SW480 (cell line): ENCODE measurements at regions not wholly inside any gene's neighbourhood (a gene's known extent, or its start where the extent isn't known, plus 50 kb on each side); places are given as distances from the start of the nearest gene placed in this dataset.
"Not testable (repeated sequence)": the region's sequence is repeated elsewhere in the genome, so short reads cannot be mapped to it uniquely, and the experiment has no call there.

Source experiments
- DNase-seq: peaks from one replicate; pipeline ENCODE4 v3.0.0-alpha.2; 2016; ENCODE audit warnings: low spot score

DNA sequence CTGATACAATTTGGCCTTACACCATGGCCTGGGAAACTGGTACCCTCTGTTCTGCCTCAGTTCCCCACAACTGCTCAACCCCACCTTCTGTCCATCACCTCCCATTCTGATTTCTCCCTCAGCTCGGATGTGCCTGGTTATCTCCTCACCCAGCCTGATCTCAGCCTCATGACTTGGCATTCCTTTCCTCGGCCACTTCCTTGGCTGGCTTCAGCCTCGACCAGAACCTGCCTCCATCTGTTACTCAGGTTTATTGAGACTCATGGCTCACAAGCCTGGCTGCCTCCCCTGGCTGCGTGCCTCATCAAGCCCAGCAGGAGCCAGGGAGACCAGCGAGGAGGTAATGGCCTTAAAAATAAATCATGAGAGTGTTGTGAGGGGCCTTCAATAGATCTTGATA is 356.2 kb upstream of the SPRED2 start:
- DNase-seq: no peak

DNA sequence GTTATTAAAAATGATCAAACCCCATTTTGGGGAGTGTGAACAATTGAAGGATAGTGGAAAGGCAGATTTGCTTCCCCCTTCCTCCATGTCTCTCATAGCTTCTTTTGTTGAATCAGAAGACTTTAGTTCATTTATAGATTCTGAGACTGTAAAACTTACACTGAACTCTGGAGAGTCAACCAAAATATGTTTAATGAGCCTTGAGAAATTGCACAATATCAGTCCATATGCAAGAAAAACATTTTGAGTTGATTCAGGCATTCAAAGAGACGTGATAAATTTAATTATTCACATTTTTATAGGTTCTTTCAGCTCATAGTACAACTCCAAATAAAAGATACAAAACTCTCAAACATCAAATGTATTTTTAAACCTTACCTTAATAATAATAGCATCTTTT is 354.4 kb upstream of the SPRED2 start:
- no peak for DNase-seq

DNA sequence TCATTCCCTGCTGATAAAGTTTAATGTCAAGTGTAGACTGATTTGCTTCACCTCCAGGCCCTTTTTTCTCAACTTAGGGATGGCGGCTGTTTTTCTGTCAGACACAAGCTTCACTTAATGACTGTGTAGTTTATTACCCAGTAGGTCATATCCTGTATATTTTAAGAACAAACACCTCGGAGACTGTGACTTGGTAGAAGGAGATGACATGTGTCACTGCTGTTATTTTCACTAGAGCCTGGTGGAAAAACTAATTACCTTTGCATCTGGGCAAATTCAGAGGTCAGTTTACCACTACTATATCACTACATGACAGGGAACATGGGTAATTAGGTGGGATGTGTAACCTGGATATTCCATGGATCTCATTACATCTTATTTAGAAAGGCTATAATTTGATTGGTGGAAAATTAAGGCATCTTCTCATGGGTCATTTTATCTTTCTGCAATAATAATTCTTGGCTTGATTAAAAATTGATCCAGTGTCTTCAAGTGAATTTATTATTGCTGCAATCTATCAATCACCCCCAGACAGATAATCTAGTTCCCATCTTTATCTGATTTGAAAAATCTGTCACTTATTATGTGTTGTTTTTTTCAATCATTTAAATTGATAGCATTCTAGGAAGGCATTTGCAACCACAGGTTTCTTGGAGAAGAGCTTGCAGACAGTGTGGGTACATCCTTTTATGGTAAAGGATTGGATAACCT is 353.8 kb upstream of the SPRED2 start:
- DNase-seq: no peak

DNA sequence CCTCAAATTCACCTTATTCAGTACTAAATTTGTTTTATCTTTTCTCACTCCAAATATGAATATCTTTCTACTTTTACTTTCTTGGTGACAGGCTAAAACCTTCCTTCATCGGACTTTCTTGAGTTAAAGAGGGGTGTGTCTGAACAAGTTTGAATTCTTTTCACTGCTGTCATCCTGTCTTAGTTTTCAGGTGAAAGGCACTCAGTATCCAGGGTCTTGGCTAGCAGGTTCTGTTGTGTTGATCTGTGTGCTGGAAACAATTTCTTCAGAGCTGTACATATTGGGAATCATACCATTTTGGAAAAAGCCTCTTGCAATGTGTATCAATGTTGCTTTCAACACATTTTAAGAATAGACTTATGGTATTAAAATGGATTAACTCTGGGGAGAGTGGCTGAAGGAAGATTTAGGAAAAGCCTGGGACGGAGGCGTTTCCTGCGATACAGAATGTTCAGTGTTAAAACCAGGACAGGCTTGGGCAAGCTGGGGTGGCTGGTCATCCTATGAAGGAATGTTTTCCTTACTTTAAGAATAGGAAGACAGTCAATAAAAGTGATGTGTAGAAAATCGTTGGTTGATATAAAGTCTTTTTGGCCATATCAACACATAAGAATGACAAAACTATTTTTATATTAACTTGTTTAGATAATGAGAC is 350.7 kb upstream of the SPRED2 start:
- no peak for DNase-seq

DNA sequence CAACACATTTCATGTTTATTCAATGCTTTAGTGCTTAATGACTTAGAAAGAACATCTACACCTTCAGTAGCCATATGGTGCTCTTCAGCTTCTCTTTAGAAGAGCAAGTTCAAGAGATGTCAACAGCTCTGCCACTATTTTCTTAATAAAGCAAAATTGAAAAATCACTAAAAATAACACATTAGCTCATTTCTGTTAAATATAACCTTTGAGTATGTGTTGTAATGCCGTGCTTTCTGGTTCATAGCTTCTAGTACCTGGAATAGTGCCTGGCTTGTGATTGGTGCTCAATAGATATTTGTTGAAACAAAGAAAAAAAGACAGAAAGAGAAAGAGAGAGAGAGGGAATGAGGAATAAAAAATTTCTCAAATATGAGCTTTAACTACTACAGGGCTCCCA is 349.8 kb upstream of the SPRED2 start:
- no peak for DNase-seq

DNA sequence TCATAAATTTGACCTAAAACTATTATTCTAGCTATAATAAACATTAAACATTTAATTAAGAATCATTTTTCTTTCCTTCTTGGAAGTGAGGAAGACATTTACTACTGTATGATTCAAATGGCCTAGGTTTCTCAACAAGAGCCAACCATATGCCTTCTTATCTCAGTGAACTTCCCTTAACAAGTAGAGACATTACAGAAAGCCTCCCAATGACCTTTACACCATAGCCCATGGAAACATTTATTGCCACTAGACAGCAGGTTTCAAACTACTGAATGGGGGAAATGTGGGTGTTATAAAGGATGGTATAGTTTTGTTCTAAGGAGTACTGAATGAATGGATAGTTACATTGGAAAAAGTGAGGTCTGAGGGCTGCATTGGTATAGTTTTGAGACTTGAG is 349.4 kb upstream of the SPRED2 start:
- no peak for DNase-seq

DNA sequence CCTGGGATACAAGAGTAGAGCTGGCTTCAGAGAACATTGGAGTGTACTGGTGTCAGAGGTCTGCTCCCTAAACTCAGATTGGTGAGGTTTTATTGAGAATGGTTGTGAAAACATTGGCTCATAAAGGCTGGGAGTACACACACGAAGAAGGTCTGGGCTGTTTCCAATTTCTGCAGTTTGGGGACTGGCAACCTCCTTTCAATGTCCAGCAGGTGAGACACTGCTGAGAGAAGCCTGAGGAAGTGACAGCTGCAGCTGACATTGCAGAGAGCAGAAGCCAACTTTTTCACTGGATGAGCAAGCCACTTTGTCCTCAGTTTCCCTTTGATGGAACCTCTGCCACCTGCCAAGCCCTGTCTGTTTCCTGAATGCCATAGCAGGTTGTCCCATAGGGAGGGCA is 346.6 kb upstream of the SPRED2 start:
- DNase-seq: no peak

DNA sequence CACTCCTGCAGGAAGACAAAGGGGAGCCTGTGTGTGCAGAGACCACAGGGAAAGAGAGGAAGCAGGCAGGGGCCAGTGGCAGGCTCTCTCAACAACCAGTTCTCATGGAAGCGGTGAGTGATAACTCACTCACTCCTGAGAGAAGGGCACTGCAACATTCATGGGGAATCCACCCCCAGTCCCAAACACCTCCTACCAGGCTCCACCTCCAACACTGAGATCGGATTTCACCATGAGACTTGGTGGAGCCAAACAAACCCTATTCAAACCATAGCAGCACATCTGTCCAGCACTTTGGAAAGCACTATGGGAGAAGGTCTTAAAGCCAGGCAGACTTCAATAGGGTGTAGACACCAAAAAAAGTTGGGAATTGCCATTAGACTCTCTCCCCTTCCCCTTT is 345.7 kb upstream of the SPRED2 start:
- DNase-seq: no peak

DNA sequence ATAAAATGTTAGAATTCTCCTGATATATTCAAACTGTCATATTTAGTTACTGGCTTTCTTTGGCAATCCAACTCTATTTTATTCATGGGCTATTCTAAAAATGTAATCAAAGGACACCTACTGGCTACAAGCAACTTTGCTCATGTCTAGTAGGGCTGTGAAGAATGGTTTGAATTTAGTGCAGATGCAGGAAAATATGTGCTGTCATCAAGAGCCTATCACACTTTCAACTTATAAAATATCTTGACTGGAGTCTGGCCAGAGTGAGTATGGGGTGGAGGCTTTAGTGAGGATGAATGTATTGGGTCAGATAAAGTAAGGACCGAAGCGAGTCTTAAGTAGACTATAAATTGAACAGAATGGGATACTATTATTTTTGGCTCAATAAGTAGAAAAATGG is 343.4 kb upstream of the SPRED2 start:
- no peak for DNase-seq

DNA sequence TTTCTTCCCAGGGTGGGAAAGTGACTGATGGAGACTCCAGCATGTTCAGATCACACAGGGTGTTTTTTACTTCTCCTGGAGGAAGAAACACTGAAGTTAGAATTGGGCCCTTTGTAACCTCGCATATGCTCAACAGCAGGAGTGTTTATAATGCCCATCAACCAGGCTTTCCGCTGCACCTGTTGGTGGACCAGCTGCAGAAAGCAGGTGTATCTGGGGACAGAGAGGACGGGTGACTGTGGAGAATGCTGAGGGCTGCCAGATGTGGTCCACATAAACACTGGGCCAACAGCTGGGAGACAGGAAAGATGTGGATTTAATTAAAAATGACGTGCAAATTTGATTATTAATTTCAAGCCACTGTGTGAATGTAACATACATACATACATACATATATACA is 335.5 kb upstream of the SPRED2 start:
- no peak for DNase-seq

DNA sequence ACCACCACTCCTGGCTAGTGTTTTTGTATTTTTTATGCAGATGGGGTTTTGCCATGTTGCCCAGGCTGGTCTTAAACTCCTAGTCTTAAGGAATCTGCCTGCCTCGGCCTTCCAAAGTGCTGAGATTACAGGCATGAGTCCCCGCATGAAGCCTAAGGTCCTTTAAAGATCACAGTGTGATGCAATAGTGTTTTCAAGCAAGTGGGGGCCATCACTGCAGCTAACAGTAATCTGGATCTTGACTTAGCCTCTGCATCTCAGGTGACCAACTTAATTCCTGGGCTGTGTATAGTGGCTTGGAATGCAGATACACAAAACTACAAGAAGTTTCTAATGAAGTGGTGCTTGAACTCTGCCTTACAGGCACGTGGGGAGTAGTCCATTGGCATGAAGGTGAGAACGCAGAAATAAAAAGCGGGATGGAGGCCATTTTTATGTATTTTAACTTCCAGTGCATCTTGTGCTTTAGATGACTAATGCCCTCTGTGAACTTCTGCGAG is 334.4 kb upstream of the SPRED2 start:
- no peak for DNase-seq

DNA sequence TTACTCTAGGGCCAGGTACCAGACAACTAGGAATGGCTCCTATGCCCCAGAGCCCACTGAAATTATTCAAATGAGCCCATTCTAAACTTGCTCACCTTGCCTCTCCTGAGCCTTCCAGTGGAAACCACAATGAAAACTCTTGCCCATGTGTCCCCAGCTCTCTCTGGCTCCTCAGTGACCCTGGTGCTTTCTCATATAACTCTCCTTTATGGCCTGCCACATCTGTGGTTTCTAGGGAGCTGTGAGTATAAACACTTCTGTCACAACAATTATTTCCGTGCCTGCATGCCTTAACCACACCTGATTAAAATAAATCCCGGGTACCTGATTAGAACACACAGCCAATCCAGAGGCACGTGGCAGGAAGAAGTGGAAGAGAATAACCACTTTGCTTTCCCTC is 333.0 kb upstream of the SPRED2 start:
- peak; percentile 34 for DNase-seq

DNA sequence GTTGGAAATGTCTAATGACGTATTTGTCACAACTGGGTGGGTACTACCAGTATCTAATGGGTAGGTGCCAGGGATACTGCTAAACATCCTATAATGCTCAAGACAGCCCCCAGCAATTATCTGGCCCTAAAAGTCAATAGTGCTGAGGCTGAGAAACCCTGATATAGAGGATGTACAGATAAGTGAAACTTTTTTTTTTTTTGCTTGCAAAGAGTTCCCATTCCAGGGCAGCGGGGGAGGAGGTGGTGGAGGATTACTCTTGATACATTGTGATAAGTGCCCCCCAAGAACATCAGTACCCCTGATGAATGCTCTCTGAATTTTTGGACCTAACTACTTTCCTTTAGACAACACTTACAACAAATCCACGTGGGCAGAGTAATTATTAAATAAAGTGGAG is 329.7 kb upstream of the SPRED2 start:
- DNase-seq: no peak

DNA sequence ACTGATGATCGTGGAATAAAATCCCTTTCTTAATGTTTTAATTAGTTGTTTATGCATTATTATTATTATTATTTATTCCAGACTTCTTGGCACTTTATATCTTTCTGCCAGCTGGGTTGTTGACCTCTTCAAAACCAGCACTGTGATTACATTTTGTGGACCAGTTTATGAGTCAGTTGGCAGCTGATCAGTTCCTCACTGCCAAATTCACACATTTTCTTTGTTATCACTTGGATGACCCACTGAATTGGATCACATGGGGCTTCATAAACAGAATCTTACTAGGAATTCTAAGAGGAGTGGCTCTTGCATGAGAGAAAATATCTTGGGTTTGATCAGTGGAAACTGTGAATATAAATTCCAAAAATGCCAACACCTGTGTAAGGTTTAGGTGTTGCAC is 321.8 kb upstream of the SPRED2 start:
- no peak for DNase-seq

DNA sequence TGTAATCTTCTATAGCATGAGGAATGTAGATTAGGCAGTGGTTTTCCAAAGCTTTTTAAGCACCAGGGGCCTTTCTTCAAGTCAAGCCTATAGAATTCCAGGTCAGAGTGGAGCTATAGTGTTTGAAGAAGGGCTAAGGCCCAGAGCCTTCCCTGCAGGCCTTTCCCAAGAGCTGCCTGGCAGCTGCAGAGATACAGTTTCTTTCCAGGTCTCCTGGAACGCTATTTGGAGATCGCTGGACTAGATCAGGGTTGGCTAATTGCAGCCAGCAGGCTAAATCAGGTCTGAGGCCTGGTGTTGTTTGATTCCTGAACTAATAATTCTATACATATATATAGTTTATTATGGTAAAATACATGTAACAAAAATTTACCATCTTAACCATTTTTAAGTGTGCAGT is 319.0 kb upstream of the SPRED2 start:
- no peak for DNase-seq

DNA sequence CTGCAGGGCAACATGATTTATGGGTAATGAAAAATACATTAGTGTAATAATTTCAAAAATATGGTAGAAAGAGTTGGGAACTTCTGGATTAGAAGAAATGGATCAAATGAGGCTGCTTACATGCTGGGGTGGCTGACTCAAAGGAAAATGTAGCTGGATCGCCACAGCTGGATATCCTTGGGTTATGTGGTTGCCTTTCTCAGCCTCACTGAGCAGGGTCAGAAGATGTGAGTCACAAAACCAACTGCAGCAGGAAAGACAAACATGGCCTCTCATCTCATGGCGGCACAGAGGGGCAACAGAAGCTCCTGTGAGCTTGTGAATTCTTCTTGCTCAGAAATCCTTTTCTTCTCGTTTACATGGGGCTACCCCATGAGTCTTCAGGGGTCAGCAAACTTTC is 317.1 kb upstream of the SPRED2 start:
- no peak for DNase-seq

DNA sequence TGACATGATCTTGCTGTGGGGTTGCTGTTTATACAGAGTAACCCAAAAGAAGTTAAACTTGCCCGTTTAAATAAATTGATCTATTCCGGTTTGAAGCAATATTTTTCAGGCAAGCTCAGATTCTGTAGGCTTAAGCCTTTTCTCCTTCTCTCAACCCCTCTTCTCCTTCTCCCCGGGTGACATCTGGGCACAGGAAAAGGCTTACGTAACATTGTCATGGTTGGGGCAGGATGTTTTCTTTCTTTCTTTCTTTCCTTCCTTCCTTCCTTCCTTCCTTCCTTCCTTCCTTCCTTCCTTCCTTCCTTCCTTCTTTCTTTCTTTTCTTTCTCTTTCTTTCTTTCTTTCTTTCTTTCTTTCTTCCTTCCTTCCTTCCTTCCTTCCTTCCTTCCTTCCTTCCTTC is 315.5 kb upstream of the SPRED2 start:
- DNase-seq: not testable (repeated sequence)

DNA sequence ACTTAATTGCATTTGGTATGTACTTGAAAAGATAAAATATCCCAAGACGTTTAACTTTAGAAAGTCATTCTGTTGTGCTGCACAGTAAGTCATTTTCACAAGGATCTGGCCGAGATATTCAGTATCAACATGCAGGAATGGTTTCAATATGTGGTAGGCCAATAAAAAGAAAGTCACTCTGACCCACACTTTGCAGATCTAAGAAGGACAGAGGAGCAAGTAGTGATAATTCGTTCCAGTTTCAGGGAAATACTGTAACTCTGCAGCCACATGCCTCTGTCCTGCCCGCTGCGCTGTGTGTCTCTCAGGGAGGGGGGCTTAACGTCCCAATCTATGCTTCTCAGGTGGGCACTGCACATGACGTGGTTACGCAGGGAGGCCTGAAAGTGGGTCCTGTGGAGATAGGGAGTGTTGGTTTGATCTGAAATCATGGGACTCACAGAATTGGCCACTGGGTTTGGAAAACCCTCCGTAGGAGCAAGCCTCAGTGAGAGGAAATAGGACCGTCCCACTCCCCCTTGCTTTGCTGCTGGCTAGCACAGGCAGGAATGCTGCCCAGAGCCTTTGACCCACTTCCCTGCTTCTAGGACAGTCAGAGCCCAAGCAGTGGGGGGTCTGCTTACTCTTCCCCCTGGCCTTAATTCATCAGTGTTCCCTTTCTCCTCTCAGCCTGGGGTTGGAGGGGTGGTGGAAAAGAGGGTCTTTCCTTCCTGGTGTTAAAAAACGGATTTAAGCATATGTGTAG is 314.7 kb upstream of the SPRED2 start:
- DNase-seq: no peak

DNA sequence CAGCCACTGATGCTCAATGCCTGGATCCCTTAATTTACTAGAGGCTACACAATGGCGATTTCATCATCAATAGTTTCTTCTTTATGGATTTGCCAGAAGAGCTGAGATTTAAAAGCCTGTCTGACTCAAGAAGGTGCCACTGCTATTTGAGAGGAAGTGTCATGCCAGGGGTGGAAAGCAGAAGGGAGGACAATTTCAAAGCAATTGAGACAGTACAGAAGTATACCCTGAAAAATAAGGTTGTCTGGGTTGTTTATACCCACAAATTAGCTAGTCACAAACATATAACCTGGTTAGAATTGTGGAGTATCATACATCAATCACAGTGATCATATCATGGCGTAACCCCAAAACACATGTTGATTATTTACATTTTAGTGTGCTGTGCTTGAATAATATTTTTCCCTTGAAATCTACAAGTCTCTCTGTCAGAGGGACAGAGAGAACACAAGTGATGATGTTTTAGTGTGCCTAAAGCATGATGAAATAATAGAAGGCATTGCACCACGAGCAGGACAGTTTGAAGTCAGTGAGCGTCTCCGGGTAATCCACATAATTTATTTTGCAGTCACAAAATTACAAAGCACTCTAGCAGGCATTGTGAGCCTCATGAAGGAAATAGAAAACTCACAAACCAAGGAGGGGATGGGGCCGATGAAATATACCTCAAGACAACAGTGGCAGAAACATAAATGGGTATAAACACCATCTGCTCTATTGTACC is 312.2 kb upstream of the SPRED2 start:
- DNase-seq: no peak

DNA sequence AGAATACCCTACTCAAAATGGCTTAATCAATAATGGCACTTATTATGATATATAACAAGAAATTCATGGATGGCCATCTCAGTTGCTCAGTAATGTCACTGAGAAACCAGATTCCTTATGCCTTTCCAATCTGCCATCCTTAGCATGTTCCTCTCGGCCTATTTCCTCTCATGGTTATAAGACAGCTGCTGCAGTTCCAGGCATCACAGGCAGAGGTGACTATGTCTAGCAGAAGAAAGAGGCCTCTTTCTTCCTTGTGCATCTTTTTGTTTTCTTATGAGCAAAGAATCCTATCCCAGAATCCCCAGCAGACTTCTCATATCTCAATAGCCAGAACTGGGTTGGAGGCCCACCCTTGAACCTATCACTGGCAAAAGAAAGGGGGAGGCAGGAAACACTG is 310.6 kb upstream of the SPRED2 start:
- DNase-seq: no peak

DNA sequence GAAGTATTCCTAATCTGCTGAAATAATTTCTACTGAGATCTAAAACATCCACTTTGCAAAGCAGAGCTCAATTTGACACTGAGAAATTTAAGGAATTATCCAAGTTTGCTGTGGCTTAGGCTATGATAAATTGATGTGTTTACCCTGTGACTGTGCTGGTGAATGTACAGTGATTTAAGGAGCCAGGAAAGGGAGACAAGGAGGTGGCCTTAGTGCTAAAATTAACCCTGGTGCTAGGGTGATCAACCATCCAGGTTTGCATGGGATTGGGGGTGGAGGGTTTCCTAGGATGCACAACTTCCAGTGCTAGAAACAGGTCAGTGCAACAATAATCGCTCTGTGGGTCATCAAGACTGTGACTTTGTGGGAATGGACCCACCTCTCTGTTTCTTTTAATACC is 307.5 kb upstream of the SPRED2 start:
- DNase-seq: no peak

DNA sequence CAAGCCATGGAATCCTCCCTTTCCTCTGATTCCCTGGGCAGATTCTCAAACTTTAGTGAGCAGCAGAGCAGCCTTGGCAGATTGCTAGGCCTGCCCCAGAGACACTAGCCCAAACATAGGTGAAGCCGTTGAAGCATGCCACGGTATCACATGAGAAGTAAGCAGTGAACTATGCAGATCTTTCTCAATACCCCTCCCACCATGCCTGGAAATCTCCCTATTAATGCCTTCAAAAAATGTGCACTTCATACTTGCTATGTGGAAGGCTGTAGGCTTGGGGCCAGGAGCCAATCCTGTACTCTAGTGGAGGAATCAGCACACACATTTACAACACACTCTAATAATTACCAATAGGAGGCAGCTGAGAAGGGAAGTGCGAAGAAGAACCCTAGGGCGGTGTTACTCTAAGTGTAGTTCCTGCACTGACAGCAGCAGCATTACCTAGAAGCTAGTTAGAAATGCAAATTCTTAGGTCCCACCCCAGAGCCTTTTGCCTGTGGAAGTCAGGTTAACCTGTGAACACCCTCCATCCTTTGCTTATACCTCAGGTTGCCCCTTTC is 305.1 kb upstream of the SPRED2 start:
- DNase-seq: no peak
